ENCODE measurements at regions not wholly inside any gene's neighbourhood (a gene's known extent, or its start where the extent isn't known, plus 50 kb on each side); places are given as distances from the start of the nearest gene placed in this dataset.
"Not testable (repeated sequence)": the region's sequence is repeated elsewhere in the genome, so short reads cannot be mapped to it uniquely, and the experiment has no call there.

- not testable (repeated sequence) for TF ChIP-seq CTCF (conservative IDR thresholded peaks at IDR 0.05; ENCODE audit: low read depth, low read length); SMC3 (IDR thresholded peaks at IDR 0.05; ENCODE audit: low read depth, low read length); POLR2A (IDR thresholded peaks at IDR 0.05; ENCODE audit: low read depth, low read length); RCOR1 (IDR thresholded peaks at IDR 0.05; ENCODE audit: insufficient replicate concordance, low read length); RAD21 (IDR thresholded peaks at IDR 0.05; ENCODE audit: low read length); CHD1 (IDR thresholded peaks at IDR 0.05; ENCODE audit: low read depth, low read length); USF2 (IDR thresholded peaks at IDR 0.05; ENCODE audit: low read depth, low read length); BHLHE40 (IDR thresholded peaks at IDR 0.05; ENCODE audit: low read depth, low read length)
These were observed 83.1 kb upstream of the PRR5 start for GRCh38 chr22:44618910-44619309.
